ENCODE measurements at regions not wholly inside any gene's neighbourhood (a gene's known extent, or its start where the extent isn't known, plus 50 kb on each side); places are given as distances from the start of the nearest gene placed in this dataset.

GRCh38 chrX:87895421-87895820, 377.8 kb downstream of the KLHL4 start:
- intact Hi-C loops (cut with DNase I): no loop called here
- Histone ChIP-seq H3K27ac (no peak overlapping the region), H3K27me3 (no peaks in the 10 kb centered on the region), H3K4me1 (no peaks in the 10 kb centered on the region), H3K36me3 (no peaks in the 10 kb centered on the region), H3K4me3 (no peak overlapping the region), H3K9me3 (no peaks in the 10 kb centered on the region)
- TF ChIP-seq CTCF (IDR thresholded peaks at IDR 0.05): no peak
- no peak for DNase-seq (ENCODE audit: low spot score in 2 of 2)

- no peak overlapping the region for H3K27ac ChIP-seq
- intact Hi-C loops (cut with DNase I): no loop called here
Measured at GRCh38 chrX:87896057-87896456, 378.5 kb downstream of the KLHL4 start.

GRCh38 chrX:87900320-87900908, 382.8 kb downstream of the KLHL4 start:
- Histone ChIP-seq H3K27me3 (no peaks in the 10 kb centered on the region), H3K36me3 (no peaks in the 10 kb centered on the region), H3K27ac (no peak overlapping the region), H3K9me3 (no peaks in the 10 kb centered on the region), H3K4me1 (no peaks in the 10 kb centered on the region), H3K4me3 (peak overlapping the region in 1 of 2 donors; percentile 35)
- intact Hi-C loops (cut with DNase I): no loop called here
- DNase-seq (ENCODE audit: low spot score in 2 of 2): no peak
- TF ChIP-seq CTCF (IDR thresholded peaks at IDR 0.05): no peak

More at GRCh38 chrX:87896057-87896456, 378.5 kb downstream of the KLHL4 start:
- DNase-seq (ENCODE audit: low spot score in 2 of 2): no peak
- Histone ChIP-seq H3K4me1 (no peaks in the 10 kb centered on the region), H3K4me3 (no peak overlapping the region), H3K27me3 (no peaks in the 10 kb centered on the region), H3K9me3 (no peaks in the 10 kb centered on the region), H3K36me3 (no peaks in the 10 kb centered on the region)
- no peak for TF ChIP-seq CTCF (IDR thresholded peaks at IDR 0.05)

- DNase-seq (ENCODE audit: low spot score in 2 of 2): no peak
- TF ChIP-seq CTCF (IDR thresholded peaks at IDR 0.05): no peak
- H3K4me3 ChIP-seq: peak overlapping the region in 1 of 2 donors; percentile 35
Measured at GRCh38 chrX:87901060-87901459, 383.5 kb downstream of the KLHL4 start.

GRCh38 chrX:87914726-87915125, 397.1 kb downstream of the KLHL4 start:
- Histone ChIP-seq H3K27ac (no peak overlapping the region), H3K36me3 (no peaks in the 10 kb centered on the region), H3K4me1 (no peaks in the 10 kb centered on the region), H3K27me3 (no peaks in the 10 kb centered on the region), H3K9me3 (no peaks in the 10 kb centered on the region), H3K4me3 (no peak overlapping the region)
- intact Hi-C loops (cut with DNase I): no loop called here
- DNase-seq (ENCODE audit: low spot score in 2 of 2): no peak
- TF ChIP-seq CTCF (IDR thresholded peaks at IDR 0.05): no peak

More at GRCh38 chrX:87901060-87901459, 383.5 kb downstream of the KLHL4 start:
- intact Hi-C loops (cut with DNase I): no loop called here
- H3K27ac ChIP-seq: no peak overlapping the region
- H3K36me3 ChIP-seq: no peaks in the 10 kb centered on the region
- H3K27me3 ChIP-seq: no peaks in the 10 kb centered on the region
- H3K4me1 ChIP-seq: no peaks in the 10 kb centered on the region
- H3K9me3 ChIP-seq: no peaks in the 10 kb centered on the region

- Histone ChIP-seq H3K27me3 (no peaks in the 10 kb centered on the region), H3K36me3 (no peaks in the 10 kb centered on the region), H3K27ac (no peak overlapping the region), H3K4me1 (no peaks in the 10 kb centered on the region), H3K9me3 (no peaks in the 10 kb centered on the region), H3K4me3 (no peak overlapping the region)
- intact Hi-C loops (cut with DNase I): no loop called here
- no peak for TF ChIP-seq CTCF (IDR thresholded peaks at IDR 0.05)
- no peak for DNase-seq (ENCODE audit: low spot score in 2 of 2)
Measured at GRCh38 chrX:87924619-87925018, 407.0 kb downstream of the KLHL4 start.
